ENCODE measurements at regions not wholly inside any gene's neighbourhood (a gene's known extent, or its start where the extent isn't known, plus 50 kb on each side); places are given as distances from the start of the nearest gene placed in this dataset.

- TF ChIP-seq CTCF (conservative IDR thresholded peaks at IDR 0.05) (no peak), ZFX (IDR thresholded peaks at IDR 0.05) (no peak)
Observed at GRCh38 chr12:124488520-124488919, 78.9 kb downstream of the NCOR2 start.

All from C4-2B (cell line).